ENCODE measurements at regions not wholly inside any gene's neighbourhood (a gene's known extent, or its start where the extent isn't known, plus 50 kb on each side); places are given as distances from the start of the nearest gene placed in this dataset.

- no peaks in the 10 kb centered on the region for H3K36me3 ChIP-seq (ENCODE audit: control insufficient read depth in 2 of 2, insufficient read depth in 2 of 2, low read length in 1 of 2)
- no peaks in the 10 kb centered on the region for H3K27me3 ChIP-seq (ENCODE audit: control insufficient read depth in 1 of 2, insufficient read depth in 2 of 2, low read length in 2 of 2)
- WGBS, 2 donors, result 38 to 46% methylated on average over 1 of the region's 1 CpG
- H3K9me3 ChIP-seq (ENCODE audit: control insufficient read depth in 2 of 2, insufficient read depth in 1 of 2, low read depth in 1 of 2, low read length in 1 of 2), result no peaks in the 10 kb centered on the region
- H3K4me3 ChIP-seq (ENCODE audit: low read depth in 1 of 2, low read length in 2 of 2), result no peak overlapping the region
- H3K27ac ChIP-seq (ENCODE audit: low read depth in 2 of 2, low read length in 1 of 2), result no peak overlapping the region
- H3K4me1 ChIP-seq (ENCODE audit: control insufficient read depth in 2 of 2, insufficient read depth in 2 of 2, low read length in 1 of 2), result no peaks in the 10 kb centered on the region
Observed at GRCh38 chr11:95693298-95693697, 96.3 kb downstream of the FAM76B start.

- 74 to 79% methylated on average over 3 of the region's 3 CpGs for WGBS, 2 donors
- Histone ChIP-seq H3K36me3 (ENCODE audit: control insufficient read depth in 2 of 2, insufficient read depth in 2 of 2, low read length in 1 of 2) (no peaks in the 10 kb centered on the region), H3K4me1 (ENCODE audit: control insufficient read depth in 2 of 2, insufficient read depth in 2 of 2, low read length in 1 of 2) (no peaks in the 10 kb centered on the region), H3K9me3 (ENCODE audit: control insufficient read depth in 2 of 2, insufficient read depth in 1 of 2, low read depth in 1 of 2, low read length in 1 of 2) (no peaks in the 10 kb centered on the region), H3K27me3 (ENCODE audit: control insufficient read depth in 1 of 2, insufficient read depth in 2 of 2, low read length in 2 of 2) (no peaks in the 10 kb centered on the region), H3K4me3 (ENCODE audit: low read depth in 1 of 2, low read length in 2 of 2) (no peak overlapping the region), H3K27ac (ENCODE audit: low read depth in 2 of 2, low read length in 1 of 2) (no peak overlapping the region)
Observed at GRCh38 chr11:95692526-95693260, 96.9 kb downstream of the FAM76B start.

GRCh38 chr11:95690100-95690499, 99.5 kb downstream of the FAM76B start:
- Histone ChIP-seq H3K27me3 (ENCODE audit: control insufficient read depth in 1 of 2, insufficient read depth in 2 of 2, low read length in 2 of 2) (no peaks in the 10 kb centered on the region), H3K27ac (ENCODE audit: low read depth in 2 of 2, low read length in 1 of 2) (no peak overlapping the region), H3K9me3 (ENCODE audit: control insufficient read depth in 2 of 2, insufficient read depth in 1 of 2, low read depth in 1 of 2, low read length in 1 of 2) (no peaks in the 10 kb centered on the region), H3K36me3 (ENCODE audit: control insufficient read depth in 2 of 2, insufficient read depth in 2 of 2, low read length in 1 of 2) (no peaks in the 10 kb centered on the region), H3K4me1 (ENCODE audit: control insufficient read depth in 2 of 2, insufficient read depth in 2 of 2, low read length in 1 of 2) (no peaks in the 10 kb centered on the region), H3K4me3 (ENCODE audit: low read depth in 1 of 2, low read length in 2 of 2) (no peak overlapping the region)
- 85 to 86% methylated on average over 3 of the region's 3 CpGs for WGBS, 2 donors

GRCh38 chr11:95688501-95689222, 100.9 kb downstream of the FAM76B start:
- H3K27me3 ChIP-seq (ENCODE audit: control insufficient read depth in 1 of 2, insufficient read depth in 2 of 2, low read length in 2 of 2), result no peaks in the 10 kb centered on the region
- peak overlapping the region; percentile 32 to 60 for H3K27ac ChIP-seq (ENCODE audit: low read depth in 2 of 2, low read length in 1 of 2)
- H3K36me3 ChIP-seq (ENCODE audit: control insufficient read depth in 2 of 2, insufficient read depth in 2 of 2, low read length in 1 of 2), result no peaks in the 10 kb centered on the region
- WGBS, 2 donors, result 45 to 49% methylated on average over 7 of the region's 7 CpGs
- H3K4me3 ChIP-seq (ENCODE audit: low read depth in 1 of 2, low read length in 2 of 2), result no peak overlapping the region
- no peaks in the 10 kb centered on the region for H3K9me3 ChIP-seq (ENCODE audit: control insufficient read depth in 2 of 2, insufficient read depth in 1 of 2, low read depth in 1 of 2, low read length in 1 of 2)
- no peaks in the 10 kb centered on the region for H3K4me1 ChIP-seq (ENCODE audit: control insufficient read depth in 2 of 2, insufficient read depth in 2 of 2, low read length in 1 of 2)

- no peak overlapping the region for H3K27ac ChIP-seq (ENCODE audit: low read depth in 2 of 2, low read length in 1 of 2)
- H3K27me3 ChIP-seq (ENCODE audit: control insufficient read depth in 1 of 2, insufficient read depth in 2 of 2, low read length in 2 of 2), result no peaks in the 10 kb centered on the region
- H3K4me3 ChIP-seq (ENCODE audit: low read depth in 1 of 2, low read length in 2 of 2), result no peak overlapping the region
- WGBS, 2 donors, result 83 to 95% methylated on average over 2 of the region's 2 CpGs
- H3K36me3 ChIP-seq (ENCODE audit: control insufficient read depth in 2 of 2, insufficient read depth in 2 of 2, low read length in 1 of 2), result no peaks in the 10 kb centered on the region
- H3K4me1 ChIP-seq (ENCODE audit: control insufficient read depth in 2 of 2, insufficient read depth in 2 of 2, low read length in 1 of 2), result no peaks in the 10 kb centered on the region
- no peaks in the 10 kb centered on the region for H3K9me3 ChIP-seq (ENCODE audit: control insufficient read depth in 2 of 2, insufficient read depth in 1 of 2, low read depth in 1 of 2, low read length in 1 of 2)
Observed at GRCh38 chr11:95688015-95688414, 101.6 kb downstream of the FAM76B start.

- 88% methylated on average over 3 of the region's 3 CpGs for WGBS, 2 donors
- no peaks in the 10 kb centered on the region for H3K9me3 ChIP-seq (ENCODE audit: control insufficient read depth in 2 of 2, insufficient read depth in 1 of 2, low read depth in 1 of 2, low read length in 1 of 2)
- H3K36me3 ChIP-seq (ENCODE audit: control insufficient read depth in 2 of 2, insufficient read depth in 2 of 2, low read length in 1 of 2), result no peaks in the 10 kb centered on the region
- H3K4me3 ChIP-seq (ENCODE audit: low read depth in 1 of 2, low read length in 2 of 2), result no peak overlapping the region
- no peaks in the 10 kb centered on the region for H3K27me3 ChIP-seq (ENCODE audit: control insufficient read depth in 1 of 2, insufficient read depth in 2 of 2, low read length in 2 of 2)
- H3K4me1 ChIP-seq (ENCODE audit: control insufficient read depth in 2 of 2, insufficient read depth in 2 of 2, low read length in 1 of 2), result no peaks in the 10 kb centered on the region
- H3K27ac ChIP-seq (ENCODE audit: low read depth in 2 of 2, low read length in 1 of 2), result no peak overlapping the region
Observed at GRCh38 chr11:95686265-95686664, 103.3 kb downstream of the FAM76B start.

- H3K4me3 ChIP-seq (ENCODE audit: low read depth in 1 of 2, low read length in 2 of 2), result no peak overlapping the region
- 89% methylated on average over 2 of the region's 2 CpGs for WGBS, 2 donors
Observed at GRCh38 chr11:95684701-95685100, 104.9 kb downstream of the FAM76B start.

GRCh38 chr11:95684170-95684569, 105.4 kb downstream of the FAM76B start:
- Histone ChIP-seq H3K4me1 (ENCODE audit: control insufficient read depth in 2 of 2, insufficient read depth in 2 of 2, low read length in 1 of 2) (no peaks in the 10 kb centered on the region), H3K9me3 (ENCODE audit: control insufficient read depth in 2 of 2, insufficient read depth in 1 of 2, low read depth in 1 of 2, low read length in 1 of 2) (no peaks in the 10 kb centered on the region), H3K4me3 (ENCODE audit: low read depth in 1 of 2, low read length in 2 of 2) (no peak overlapping the region), H3K27me3 (ENCODE audit: control insufficient read depth in 1 of 2, insufficient read depth in 2 of 2, low read length in 2 of 2) (no peaks in the 10 kb centered on the region), H3K36me3 (ENCODE audit: control insufficient read depth in 2 of 2, insufficient read depth in 2 of 2, low read length in 1 of 2) (no peaks in the 10 kb centered on the region), H3K27ac (ENCODE audit: low read depth in 2 of 2, low read length in 1 of 2) (no peak overlapping the region)
- WGBS, 2 donors, result 83 to 87% methylated on average over 1 of the region's 1 CpG

More at GRCh38 chr11:95684701-95685100, 104.9 kb downstream of the FAM76B start:
- no peaks in the 10 kb centered on the region for H3K4me1 ChIP-seq (ENCODE audit: control insufficient read depth in 2 of 2, insufficient read depth in 2 of 2, low read length in 1 of 2)
- H3K27me3 ChIP-seq (ENCODE audit: control insufficient read depth in 1 of 2, insufficient read depth in 2 of 2, low read length in 2 of 2), result no peaks in the 10 kb centered on the region
- no peak overlapping the region for H3K27ac ChIP-seq (ENCODE audit: low read depth in 2 of 2, low read length in 1 of 2)
- no peaks in the 10 kb centered on the region for H3K36me3 ChIP-seq (ENCODE audit: control insufficient read depth in 2 of 2, insufficient read depth in 2 of 2, low read length in 1 of 2)
- H3K9me3 ChIP-seq (ENCODE audit: control insufficient read depth in 2 of 2, insufficient read depth in 1 of 2, low read depth in 1 of 2, low read length in 1 of 2), result no peaks in the 10 kb centered on the region

GRCh38 chr11:95682552-95682951, 107.0 kb downstream of the FAM76B start:
- H3K27me3 ChIP-seq (ENCODE audit: control insufficient read depth in 1 of 2, insufficient read depth in 2 of 2, low read length in 2 of 2), result no peaks in the 10 kb centered on the region
- H3K36me3 ChIP-seq (ENCODE audit: control insufficient read depth in 2 of 2, insufficient read depth in 2 of 2, low read length in 1 of 2), result no peaks in the 10 kb centered on the region
- no peak overlapping the region for H3K4me3 ChIP-seq (ENCODE audit: low read depth in 1 of 2, low read length in 2 of 2)
- H3K27ac ChIP-seq (ENCODE audit: low read depth in 2 of 2, low read length in 1 of 2), result no peak overlapping the region
- no peaks in the 10 kb centered on the region for H3K9me3 ChIP-seq (ENCODE audit: control insufficient read depth in 2 of 2, insufficient read depth in 1 of 2, low read depth in 1 of 2, low read length in 1 of 2)
- H3K4me1 ChIP-seq (ENCODE audit: control insufficient read depth in 2 of 2, insufficient read depth in 2 of 2, low read length in 1 of 2), result no peaks in the 10 kb centered on the region
- 34 to 53% methylated on average over 2 of the region's 2 CpGs for WGBS, 2 donors

Data from esophagus (tissue), 2 donors.